22Rv1 (cell line): ENCODE measurements at regions not wholly inside any gene's neighbourhood (a gene's known extent, or its start where the extent isn't known, plus 50 kb on each side); places are given as distances from the start of the nearest gene placed in this dataset.

Experiments
- H3K27ac ChIP-seq: fragments of 450-650 bp; 2 replicates; pipeline ENCODE4 v1.5.1; 2017
- CTCF ChIP-seq: fragments of 450-650 bp; IDR thresholded peaks from 2 replicates; pipeline ENCODE4 v1.5.1; 2017; ENCODE audit warnings: mild to moderate bottlenecking
- ZFX ChIP-seq: fragments of 450-650 bp; IDR thresholded peaks from 2 replicates; pipeline ENCODE4 v1.6.1; 2017; ENCODE audit warnings: antibody characterized with exemption, borderline replicate concordance

GRCh38 chr2:88811681-88812080, 120.2 kb downstream of the RPIA start:
- no peak for TF ChIP-seq ZFX
- no peak for TF ChIP-seq CTCF
- no peak overlapping the region for H3K27ac ChIP-seq

- H3K27ac ChIP-seq = no peak overlapping the region
- TF ChIP-seq ZFX (no peak), CTCF (peak; percentile 14; the same call in 1 of the 2 replicates)
Measured at GRCh38 chr2:88813612-88814011, 122.1 kb downstream of the RPIA start.

- H3K27ac ChIP-seq = no peak overlapping the region
- TF ChIP-seq ZFX (no peak), CTCF (no peak)
Measured at GRCh38 chr2:88815282-88815681, 123.8 kb downstream of the RPIA start.

- TF ChIP-seq CTCF (no peak), ZFX (no peak)
- H3K27ac ChIP-seq = no peak overlapping the region
Measured at GRCh38 chr2:88815697-88816096, 124.2 kb downstream of the RPIA start.

GRCh38 chr2:88818381-88818780, 126.9 kb downstream of the RPIA start:
- TF ChIP-seq CTCF = no peak
- no peak overlapping the region for H3K27ac ChIP-seq

- no peak for TF ChIP-seq ZFX
- no peak for TF ChIP-seq CTCF
- no peak overlapping the region for H3K27ac ChIP-seq
Measured at GRCh38 chr2:88824951-88825350, 133.5 kb downstream of the RPIA start.

- no peak overlapping the region for H3K27ac ChIP-seq
- TF ChIP-seq ZFX (no peak), CTCF (no peak)
Measured at GRCh38 chr2:88826399-88826798, 134.9 kb downstream of the RPIA start.
